ENCODE measurements at regions not wholly inside any gene's neighbourhood (a gene's known extent, or its start where the extent isn't known, plus 50 kb on each side); places are given as distances from the start of the nearest gene placed in this dataset.
"Not testable (repeated sequence)": the region's sequence is repeated elsewhere in the genome, so short reads cannot be mapped to it uniquely, and the experiment has no call there.

DNA sequence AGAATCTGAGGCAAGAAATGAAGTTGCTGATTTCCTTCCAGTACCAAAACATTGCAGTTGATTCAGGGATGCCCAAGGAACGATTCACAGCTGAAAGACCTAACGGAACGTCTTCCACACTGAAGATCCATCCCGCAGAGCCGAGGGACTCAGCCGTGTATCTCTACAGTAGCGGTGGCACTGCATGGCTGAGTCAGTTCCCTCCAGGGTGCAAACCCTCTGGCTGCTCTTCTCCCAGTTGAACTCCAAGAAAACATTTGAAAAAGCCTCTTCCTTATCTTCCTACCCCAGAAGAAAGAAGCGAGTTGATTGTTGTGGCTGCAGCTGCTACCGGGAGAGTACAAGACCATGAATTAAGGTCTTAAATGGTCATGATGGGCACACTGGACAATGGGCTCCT lies 147.1 kb upstream of the PRSS1 start:
- no peak for DNase-seq

DNA sequence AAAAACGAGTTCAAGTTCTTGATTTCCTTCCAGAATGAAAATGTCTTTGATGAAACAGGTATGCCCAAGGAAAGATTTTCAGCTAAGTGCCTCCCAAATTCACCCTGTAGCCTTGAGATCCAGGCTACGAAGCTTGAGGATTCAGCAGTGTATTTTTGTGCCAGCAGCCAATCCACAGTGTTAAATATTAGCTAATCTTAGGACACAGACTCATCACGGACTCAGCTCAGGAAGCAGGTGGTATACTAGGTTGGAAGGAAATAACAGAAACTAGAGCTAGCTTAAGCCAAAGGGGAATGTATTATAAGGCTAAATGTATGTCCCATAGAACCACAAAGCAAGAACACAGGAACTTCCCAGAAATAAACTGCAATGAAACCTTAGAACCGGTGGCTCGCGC lies 151.0 kb upstream of the PRSS1 start:
- no peak for DNase-seq

DNA sequence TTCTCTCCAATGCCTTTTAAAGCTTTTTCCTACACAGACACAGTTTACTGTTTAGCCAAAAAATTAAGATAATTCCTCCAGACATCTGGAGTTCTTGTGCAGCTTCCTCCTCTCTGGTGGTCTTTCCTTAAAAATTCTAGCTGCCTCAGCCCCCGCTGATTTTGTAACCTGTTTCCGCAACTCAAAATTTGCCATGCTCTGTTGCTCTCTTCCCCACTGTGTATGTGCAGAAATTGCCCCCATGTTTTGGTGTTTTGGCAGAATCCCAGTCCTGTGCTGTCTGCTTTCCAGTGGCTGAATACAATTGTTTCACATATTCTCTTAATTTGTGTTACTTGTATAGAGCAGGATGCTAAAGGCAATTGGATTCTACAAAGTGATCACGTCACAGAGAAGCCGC lies 151.7 kb upstream of the PRSS1 start:
- DNase-seq = no peak

DNA sequence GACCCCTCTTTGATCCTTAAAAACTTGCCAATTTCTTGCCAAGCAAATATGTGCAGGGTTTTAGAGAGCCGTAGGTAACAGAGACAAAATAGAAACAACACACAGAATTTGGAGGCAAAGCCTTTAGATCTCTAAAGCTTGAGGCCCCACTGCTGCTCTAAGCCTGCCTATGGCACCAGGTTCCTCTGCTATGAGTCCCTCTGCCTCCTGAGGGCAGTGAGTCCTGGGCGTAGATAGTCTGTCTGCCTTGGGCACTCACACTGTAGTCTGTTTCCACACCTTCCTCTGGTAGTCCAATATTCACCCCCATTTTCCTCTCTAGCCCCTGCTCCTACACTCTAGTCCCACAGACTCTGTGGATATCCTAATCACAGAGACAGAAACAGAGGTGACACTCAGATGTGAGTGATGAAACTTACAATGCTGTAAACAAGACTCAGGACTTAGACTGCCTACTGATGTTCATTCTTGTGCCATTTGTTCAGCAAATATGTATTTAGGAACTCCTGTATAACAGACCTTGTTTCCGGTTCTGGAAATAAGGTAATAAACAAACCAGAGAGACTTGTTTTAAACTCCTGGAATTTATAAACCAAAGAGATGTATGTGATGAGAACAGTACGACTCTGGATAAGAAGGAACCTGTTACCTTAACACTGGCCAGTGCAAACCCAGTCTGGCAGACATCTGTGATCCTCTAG lies 153.3 kb upstream of the PRSS1 start:
- DNase-seq = no peak

DNA sequence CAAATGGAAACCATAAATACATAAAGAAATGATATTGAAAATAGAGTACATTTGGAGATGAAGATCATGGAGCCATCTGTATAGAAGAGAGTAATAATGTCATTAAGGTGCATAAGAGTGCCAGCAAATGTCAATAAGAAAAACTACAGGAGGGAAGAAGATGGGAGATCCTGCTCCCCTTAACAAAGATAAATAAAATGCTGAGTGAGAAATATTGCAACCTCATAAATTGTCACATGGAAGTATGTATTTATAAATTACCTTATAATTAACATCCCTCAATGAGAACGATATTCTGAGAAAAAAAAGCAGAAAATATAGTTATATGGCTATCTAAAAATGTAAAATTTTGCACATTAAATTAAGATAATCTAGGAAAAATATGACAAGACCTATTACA lies 155.2 kb upstream of the PRSS1 start:
- DNase-seq = no peak

DNA sequence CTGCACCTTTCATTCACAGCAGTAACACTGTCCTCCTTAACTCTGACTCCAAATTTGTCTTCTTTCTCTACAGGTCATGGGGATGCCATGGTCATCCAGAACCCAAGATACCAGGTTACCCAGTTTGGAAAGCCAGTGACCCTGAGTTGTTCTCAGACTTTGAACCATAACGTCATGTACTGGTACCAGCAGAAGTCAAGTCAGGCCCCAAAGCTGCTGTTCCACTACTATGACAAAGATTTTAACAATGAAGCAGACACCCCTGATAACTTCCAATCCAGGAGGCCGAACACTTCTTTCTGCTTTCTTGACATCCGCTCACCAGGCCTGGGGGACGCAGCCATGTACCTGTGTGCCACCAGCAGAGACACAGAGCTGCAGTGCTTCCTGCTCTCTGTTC lies 156.2 kb upstream of the PRSS1 start:
- DNase-seq = no peak

DNA sequence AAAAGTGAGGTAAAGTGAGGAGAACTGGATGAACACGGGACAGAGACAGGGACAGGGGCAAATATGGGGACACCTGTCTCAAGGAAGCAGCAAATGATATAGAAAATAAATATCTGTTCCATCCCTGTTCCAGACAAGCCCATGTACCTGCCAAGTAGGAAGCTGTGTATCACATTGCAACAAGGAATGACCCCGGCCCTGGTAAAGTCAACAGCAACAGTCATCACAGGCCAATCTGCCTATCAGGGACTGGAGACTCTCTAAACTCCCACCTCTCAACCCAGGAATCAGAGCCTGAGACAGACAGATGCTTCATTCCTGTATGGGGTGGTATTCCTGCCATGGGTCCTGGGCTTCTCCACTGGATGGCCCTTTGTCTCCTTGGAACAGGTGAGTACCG lies 156.6 kb upstream of the PRSS1 start:
- DNase-seq = no peak

DNA sequence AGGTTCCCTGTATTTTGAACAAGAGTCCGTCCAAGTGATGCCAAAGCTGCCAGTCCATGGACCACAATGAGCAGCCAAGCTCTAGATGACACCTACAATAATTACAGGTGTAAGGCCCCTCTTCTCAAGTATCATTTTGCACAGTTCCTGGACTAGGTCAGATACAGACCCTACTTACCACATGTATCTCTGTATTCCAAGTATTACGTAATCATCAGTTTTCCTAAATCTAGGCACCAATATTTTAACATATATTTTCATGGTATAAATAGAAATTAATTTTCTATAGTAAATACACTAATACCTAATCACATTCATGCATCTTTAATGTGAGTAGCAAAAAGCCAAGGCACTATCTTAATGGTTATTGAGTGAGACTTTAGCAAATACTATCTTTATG lies 157.0 kb upstream of the PRSS1 start:
- DNase-seq = no peak

DNA sequence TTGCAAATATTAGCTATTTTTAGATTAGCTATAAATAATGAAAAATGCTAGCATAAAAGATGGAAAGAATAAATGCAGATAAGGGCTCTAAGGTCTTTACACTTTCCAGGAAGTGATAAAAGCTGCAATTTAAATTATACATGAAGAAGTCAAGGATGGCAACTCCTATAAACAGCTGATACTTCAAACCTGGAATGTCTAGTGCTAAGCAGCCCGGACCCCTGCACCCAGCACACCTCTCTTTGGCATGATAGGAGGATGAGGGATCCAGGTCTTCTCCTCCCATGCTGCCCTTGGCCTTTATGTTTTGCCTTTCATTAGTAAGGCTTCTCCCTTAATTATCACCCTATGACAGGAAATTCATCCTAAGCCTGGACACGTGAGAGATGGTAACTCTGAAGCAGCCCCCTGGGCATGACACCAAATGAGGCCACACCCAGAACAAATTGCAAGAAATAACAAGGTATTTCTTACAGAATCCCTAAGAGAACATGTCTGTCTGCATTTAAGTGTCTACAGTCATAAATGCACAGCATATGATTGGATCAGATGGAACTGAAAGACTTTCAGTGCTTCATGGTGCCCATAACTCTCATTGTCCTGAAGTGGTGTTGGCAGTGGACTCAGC lies 158.3 kb upstream of the PRSS1 start:
- DNase-seq = no peak

DNA sequence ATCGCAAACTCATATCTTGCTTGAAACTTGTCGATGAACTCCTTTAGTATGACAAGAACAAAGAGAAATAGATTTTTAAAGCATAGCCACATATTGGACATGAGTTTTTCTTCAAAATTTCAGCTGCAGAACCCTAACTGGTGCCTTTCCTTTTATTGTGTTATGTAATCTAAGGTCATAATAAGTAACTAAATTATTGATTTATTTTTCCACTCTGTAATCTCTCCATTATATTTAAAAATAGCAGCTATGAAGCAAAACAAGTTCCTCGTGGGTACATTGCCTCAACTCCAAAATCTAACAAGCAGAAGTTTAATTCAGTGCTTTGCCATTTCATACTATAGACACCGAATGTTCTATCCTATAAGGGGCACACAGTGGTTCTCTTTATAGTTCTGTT lies 159.2 kb upstream of the PRSS1 start:
- DNase-seq = no peak

DNA sequence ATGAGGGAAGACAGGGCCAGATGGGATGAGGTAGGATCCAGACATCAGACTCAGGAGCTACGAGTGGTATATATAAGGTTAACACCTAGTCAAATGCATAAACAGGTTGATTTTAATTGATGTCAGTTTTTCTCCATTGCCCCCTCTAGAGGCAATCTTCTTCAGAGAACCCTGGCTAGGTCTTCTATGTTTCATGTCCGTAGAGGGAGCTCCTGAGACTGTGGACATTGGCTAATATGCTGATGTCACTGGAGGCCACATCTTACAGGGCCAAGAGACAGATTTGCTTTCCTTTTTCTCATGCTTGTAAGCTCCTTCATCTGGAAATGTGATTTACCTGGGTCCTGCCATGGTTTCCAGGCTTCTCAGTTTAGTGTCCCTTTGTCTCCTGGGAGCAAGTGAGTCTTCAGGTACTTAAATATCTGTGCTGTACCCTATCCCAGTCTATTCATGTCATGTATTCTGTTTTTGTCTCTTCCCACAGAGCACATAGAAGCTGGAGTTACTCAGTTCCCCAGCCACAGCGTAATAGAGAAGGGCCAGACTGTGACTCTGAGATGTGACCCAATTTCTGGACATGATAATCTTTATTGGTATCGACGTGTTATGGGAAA lies 161.6 kb upstream of the PRSS1 start:
- no peak for DNase-seq

DNA sequence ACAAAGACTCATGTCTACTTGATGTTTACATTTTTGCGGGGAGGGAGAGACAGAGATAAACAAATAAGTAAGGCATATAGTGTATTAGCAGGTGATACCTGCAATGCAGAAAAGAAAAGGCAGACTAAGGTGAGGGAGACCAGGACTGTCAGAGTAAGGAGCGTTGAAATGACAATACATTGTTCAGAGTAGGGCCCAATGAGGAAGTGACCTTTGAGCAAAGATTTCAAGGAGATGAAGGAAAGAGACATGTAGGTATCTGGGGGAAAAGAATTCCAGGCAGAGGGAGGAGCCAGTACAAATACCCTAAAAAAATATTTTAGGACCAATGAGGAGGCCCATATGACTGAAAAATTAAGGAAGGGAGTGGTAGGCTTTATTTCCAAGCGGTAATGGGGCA lies 162.7 kb upstream of the PRSS1 start:
- DNase-seq = no peak

DNA sequence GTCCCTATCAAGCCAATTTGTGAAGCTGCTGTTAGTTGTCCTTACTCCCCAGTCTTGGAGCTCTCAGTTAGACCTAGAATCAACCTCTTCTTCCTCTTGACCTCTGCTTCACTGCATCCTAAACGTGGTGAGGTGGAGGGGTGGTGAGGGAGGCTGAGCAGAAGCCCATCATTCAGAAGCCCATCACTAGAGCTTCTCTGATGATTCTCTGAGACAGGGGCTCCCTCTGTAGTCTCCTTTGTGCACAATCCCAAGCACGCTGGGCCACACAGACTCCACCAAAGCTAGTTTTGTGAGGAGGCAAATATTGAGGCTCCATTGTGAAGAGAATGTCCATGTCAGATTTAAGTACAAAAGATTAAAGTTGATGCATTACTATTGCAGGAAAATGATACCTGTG lies 163.8 kb upstream of the PRSS1 start:
- no peak for DNase-seq

DNA sequence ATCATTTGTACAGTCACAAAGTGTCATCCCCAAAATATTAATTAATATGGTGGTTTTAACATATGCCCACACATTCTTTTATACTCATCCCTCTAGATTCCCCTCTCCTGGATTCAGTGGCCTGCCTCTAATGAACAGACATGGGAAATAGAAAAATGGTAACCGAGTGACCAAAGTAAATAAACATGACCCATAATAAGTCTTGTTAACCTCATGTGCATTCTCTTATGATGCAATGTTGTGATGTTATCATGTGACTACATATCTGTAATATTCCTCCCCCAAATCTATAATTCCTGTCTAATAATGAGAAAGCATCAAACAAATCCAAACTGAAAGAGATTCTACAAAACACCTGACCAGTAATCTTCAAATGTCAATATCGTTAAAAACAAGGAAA lies 164.5 kb upstream of the PRSS1 start:
- no peak for DNase-seq

DNA sequence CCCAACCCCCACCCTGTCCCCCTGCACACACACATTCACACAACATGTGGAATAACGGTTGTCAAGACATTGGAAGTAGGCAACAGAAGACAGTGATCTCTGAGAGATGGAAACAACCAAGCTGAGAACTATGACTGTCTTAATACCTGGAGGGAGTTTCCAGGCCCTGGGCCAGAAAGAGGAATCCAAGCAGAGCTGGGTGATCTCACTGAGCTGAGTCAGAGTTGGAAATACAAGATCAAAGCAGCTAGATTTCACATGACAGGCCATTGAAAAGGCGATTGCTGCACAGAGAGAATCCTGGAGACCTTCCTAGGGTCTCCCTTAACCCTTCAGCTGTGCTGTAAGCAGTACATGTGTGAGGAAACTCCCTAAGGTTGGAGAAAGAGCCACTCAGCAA lies 165.8 kb upstream of the PRSS1 start:
- DNase-seq = no peak

DNA sequence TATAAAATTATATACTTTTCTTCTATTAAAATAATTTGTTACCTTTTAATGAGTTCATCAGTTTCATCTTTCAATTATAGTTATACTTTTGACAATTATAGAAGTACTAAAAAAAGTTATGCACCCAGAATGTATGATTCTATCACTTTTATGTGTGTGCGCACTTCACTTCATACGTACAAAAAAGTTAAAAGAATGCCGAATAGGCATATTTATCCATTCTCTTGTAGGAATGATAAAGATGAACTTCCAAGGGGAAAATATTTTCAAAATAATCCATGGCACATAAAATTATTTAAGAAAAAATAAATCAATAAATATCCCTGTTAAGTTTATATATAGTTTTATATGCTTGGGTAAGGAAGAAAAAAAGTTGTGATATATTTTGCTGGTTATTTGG lies 166.9 kb upstream of the PRSS1 start:
- DNase-seq = no peak

DNA sequence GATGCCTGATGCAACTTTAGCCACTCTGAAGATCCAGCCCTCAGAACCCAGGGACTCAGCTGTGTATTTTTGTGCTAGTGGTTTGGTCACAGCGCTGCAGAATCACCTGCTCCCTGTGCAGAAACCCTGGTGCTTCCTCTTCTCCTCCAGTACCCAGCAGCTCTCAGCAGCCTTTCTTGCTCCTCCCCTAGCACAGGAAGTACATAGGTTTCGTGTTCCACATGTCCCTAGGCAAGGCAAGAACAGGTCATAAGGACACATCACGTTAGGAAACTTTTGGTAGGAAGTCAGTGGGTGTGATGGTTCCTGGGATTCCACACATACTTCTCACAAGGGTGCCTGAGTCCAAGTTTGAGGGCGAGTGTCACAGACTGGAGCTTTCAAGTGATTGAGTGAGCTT lies 167.9 kb upstream of the PRSS1 start:
- no peak for DNase-seq

DNA sequence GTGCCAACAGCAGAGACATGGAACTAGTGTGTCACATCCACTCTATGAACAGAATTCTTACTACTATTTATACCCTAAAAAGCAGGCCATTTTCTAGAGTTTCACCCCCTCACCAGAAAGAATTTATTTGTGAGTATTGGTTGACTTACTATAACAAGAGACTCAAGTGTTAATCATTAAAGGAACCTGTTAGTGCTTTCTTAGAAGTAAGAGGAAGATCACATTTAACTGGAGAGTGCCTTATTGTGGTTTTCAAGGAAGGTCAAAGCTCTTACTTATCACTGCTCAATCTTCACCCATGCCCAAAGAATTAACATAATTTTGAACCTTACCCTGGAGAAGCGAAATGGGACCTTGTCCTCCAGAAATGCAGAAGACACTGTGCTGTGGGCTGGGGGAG lies 169.3 kb upstream of the PRSS1 start:
- DNase-seq = no peak

DNA sequence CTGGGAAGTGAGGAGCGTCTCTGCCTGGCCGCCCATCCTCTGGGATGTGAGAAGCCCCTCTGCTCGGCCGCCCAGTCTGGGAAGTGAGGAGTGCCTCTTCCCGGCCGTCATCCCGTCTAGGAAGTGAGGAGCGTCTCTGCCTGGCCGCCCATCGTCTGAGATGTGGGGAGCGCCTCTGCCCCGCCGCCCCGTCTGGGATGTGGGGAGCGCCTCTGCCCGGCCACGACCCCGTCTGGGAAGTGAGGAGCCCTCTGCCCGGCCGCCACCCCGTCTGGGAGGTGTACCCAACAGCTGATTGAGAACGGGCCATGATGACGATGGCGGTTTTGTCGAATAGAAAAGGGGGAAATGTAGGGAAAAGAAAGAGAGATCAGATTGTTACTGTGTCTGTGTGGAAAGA lies 173.9 kb upstream of the PRSS1 start:
- DNase-seq = not testable (repeated sequence)

DNA sequence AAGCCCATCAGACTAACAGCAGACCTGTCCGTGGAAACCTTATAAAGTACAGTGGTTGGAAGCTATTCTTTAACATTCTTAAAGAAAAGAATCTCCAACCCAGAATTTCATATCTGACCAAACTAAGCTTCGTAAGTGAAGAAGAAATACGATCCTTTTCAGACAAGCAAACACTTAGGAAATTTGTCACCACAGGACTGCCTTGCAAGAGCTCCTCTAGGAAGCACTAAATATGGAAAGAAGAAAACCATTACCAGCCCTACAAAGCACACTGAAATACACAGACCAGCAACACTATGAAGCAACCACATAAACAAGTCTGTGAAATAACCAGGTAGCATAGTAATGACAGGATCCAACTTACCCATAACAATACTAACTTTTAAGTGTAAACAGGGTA lies 177.7 kb upstream of the PRSS1 start:
- DNase-seq = no peak

DNA sequence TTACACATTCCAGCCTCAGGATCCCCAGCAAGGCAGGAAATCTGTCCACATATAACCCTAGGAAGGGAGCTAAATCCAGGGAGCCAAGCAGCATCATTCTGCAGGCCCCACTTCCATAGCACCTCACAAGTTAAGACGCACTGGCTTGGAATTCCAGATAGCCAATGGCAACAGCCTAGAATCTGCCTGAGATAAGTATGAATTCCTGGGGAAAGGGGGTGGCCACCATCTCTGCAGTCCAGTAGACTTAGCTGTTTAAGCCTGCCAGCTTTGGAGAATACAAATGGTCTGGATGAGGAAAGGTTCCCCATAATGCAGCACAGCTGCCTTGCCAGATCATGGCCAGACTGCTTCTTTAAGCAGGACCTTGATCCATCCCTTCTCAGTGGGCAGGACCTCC lies 179.4 kb upstream of the PRSS1 start:
- DNase-seq = no peak

DNA sequence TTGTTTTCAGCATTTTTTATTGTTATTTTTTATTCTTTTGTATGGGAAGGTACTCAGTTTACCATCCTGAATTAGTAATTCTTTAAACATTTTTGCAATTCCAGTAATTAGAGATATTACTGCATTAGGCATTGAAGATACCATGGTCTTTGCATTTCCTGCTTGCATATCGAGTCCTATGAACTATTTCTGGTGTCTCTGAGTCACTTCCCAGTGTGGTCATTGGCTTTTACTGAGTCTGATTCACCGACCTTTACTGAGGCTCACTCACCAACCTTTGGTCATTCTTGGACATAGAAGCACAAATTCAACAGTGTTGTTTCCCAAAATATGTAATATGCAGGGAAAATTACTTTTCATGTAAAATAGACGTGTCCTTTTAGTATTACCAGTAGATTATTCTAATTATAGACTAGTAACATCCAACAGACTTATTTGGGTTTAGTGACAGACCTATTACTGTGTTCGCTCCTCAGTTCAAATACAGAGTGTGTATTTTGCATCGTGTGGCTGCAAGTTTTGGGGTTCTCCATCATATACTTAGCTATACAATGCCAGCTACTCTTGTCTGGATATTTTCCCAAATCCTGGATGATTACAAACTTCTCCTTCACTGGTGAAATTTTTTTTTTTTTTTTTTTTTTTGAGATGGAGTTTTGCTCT lies 180.7 kb upstream of the PRSS1 start:
- no peak for DNase-seq

DNA sequence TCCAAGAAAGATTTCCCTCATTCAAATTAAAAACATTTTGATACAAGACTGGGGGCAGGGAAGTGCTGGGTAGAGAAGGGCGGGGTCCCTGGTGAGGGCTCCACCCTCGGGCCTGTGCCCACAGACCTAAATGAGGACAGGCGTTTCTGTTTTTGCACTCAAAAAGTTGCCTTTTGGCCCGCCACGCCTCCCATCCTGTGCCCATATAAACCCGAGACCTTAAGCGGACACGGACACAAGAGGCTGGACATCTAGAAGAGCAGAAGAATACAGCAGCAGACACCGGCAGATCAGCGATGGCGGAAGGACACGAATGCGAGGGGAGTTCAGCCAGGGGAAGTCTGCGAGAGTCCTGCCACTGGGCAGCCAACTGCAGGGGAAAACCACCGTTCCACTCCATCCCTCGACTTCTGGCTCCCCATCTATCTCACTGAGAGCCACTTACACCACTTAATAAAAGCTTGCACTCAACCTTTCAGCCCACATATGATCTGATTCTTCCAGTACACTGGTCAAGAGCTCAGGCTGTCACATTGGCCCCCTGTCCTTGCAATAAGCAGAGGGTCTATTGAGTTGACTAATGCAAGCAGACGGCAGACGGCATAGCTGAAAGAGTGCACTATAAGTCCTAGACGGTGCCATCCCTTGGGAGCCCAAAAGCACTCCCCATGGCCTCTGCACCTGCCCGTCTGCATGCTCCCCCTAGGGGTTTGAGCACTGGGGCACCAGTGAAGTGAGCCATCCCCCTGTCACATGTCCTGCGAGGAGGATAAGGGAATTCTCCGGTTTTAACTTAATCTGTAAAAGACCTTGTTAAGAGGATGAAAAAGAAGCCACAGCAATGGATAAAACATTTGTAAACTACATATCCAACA lies 181.8 kb upstream of the PRSS1 start:
- DNase-seq = no peak
